NCI-H1092 (cell line): ENCODE measurements at regions not wholly inside any gene's neighbourhood (a gene's known extent, or its start where the extent isn't known, plus 50 kb on each side); places are given as distances from the start of the nearest gene placed in this dataset.
"Not testable (repeated sequence)": the region's sequence is repeated elsewhere in the genome, so short reads cannot be mapped to it uniquely, and the experiment has no call there.

ENCODE experiments used
- DNase-seq: peaks from one replicate; lab custom pipeline; 2025; lab: John Stamatoyannopoulos, UW

DNA sequence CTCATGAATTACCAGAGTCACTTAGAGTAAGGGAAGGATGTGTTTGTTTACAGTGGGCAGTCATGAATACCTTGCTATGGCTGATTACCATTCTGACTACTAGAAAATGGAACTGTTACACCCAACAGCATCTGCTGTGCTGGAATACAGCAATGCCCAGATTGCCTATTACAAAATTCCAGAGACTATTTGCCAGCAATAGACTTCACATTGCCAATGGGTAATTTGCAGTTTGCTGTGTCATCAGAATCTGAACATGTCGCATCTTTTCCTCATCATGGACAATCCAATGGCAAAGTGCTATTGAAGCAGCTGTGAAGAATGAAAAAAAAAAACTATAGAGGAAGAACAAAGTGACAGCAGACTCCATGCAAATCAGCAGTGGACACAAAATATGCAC lies 356.6 kb downstream of the CXXC4 start:
- DNase-seq, result no peak

DNA sequence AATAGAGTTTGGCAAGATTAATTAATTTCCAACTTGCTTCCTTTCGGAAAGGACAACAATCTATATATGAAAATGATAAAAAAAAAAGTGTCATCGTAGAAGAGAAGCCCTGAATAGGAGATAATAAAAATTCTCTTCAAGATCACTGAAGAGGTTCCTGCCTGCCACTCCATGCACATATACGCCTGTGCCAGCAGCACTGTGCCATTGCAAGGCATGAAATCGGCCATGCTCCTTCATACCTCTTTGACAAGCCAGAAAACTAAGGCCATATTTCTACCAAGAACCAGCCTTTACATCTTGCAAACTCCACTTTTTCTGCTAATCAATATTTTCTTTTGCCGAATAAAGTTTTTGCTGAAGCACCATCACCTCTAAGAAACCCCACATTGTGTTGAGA lies 365.5 kb downstream of the CXXC4 start:
- DNase-seq, result no peak

DNA sequence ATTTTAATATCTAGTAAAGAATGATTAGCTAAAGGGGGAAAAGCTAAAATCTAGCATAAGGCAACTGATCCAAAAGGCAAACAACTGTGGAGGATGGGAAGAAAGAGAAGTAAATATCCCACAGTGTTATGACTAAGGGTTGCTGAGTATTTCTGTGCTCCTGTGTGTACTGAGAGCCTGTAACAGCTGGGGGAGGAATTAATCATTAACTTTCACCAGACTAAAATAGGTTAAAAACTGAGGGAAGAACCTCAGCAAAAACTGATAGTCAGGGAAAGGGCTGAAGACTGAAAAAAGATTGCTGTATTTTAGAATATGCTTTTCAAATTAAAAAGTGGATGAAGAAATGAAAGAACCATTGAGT lies 365.9 kb downstream of the CXXC4 start:
- no peak for DNase-seq

DNA sequence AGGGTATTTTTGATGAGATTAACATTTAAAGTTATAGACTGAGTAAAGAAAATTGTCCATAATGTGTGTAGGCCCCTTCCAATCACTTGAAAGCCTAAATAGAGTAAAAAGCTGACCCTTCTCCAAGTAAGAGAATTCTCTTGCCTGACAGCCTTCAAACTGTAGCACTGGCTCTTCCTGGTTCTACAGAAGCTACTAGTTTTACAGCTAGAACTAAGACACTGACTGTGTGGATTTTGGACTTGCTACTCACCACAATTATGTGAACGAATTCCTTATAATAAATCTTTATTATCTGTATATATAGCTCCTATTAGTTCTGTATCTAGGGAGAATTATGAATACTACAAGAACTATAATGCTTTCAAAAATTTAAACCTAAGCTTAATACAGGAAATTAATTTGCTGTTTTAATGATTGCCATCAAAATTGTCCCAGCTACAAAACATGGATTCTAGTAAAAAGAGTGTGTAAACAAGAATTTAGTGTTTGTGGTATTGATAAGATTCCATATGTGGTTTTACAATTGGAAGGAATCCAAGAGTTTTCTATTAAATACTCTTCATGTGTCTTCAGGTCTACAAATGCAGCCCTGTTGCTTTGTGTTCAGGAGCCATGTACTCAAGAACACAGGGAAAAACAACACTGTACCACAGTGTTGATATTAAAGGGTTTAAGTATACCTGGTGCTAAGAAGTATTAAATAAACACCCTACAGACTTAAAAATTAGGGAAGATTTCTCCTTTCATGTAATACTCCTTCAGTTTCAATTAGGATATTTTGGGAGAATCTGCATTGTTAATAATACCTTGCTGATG lies 366.5 kb downstream of the CXXC4 start:
- no peak for DNase-seq

GRCh38 chr4:104123021-104123420 lies 371.7 kb downstream of the CXXC4 start:
- DNase-seq, result no peak

DNA sequence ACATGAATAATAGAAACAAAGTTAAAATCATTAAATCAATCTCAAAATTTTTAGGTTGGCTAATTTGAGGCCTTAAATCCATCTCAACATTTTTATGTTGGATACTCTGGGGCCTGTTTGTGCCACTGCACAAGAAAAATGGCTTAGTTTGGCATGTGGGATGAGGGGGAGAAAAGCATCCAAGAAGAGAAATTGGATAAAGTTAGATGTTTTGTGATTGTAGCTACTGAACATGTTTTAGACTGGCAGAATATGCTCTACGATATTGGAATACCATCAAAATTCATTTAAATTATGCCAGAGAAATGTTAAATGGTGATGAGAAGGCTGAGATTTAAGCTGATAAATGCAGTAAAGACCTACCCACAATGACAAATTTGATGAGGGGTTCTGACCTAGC lies 376.9 kb downstream of the CXXC4 start:
- DNase-seq, result no peak

- DNase-seq, result no peak
Measured at GRCh38 chr4:104113850-104114249, 380.8 kb downstream of the CXXC4 start.

GRCh38 chr4:104099141-104099540 lies 379.4 kb upstream of the TACR3 start:
- DNase-seq, result no peak

GRCh38 chr4:104093247-104093646 lies 373.5 kb upstream of the TACR3 start:
- DNase-seq, result no peak

DNA sequence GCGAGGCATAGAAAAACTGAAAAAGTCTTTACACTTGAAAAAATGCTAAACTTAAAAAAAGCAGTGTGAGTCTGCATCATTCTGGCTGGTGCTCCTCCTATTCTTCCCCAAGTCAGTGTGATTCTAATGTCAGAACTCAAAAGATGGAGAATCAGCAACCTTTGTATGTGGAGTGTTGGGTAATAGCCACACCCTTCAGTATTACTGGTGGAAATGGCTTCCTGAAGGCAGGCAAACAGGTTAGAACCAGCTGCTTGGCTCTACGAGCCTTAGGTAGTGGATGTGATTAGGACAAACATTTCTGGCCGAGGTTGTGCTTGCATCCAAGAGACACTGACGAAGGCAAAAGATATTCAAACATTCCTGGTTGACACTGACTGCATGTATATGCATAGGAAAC lies 353.4 kb upstream of the TACR3 start:
- no peak for DNase-seq

DNA sequence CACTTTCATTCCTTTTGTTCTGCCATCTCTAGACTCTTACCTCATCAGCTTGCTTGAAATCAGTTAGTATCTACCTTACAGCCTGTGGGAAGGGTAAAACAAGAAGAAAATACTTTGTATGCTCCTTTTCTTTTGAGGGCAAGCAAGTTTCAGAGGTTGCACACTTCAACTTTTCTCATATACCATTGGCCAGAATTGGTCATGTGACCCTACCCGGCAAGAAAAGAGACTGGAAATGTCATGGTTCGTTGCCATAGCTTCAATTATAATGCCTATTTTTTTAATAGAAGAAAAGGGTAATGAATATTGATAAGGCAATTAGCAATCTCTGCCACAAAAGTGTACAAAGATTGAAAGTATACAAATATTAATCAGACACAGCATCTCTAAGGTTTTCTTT lies 346.7 kb upstream of the TACR3 start:
- DNase-seq, result no peak

- DNase-seq, result peak; percentile 50
Measured at GRCh38 chr4:104064646-104065577, 345.1 kb upstream of the TACR3 start.

- DNase-seq, result no peak
Measured at GRCh38 chr4:104063341-104063740, 343.6 kb upstream of the TACR3 start.

DNA sequence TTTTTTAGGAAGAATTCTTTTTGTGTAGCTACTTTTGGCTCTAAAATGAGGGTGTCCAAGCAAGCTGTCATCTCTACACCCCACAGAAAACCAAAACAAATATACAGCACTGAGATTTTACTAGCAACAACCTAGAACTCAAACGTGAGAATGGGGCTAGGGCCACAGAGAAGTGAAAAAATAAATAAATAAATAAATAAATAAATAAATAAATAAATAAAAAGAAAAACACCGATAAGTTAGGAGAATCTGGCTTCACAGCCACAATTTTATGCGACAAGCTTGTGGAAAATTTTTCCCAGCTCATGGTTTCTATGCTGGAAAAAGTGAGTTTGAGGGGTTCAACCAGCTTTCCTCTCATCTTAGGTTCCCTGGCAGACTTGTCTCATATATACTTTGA lies 324.6 kb upstream of the TACR3 start:
- DNase-seq, result no peak

DNA sequence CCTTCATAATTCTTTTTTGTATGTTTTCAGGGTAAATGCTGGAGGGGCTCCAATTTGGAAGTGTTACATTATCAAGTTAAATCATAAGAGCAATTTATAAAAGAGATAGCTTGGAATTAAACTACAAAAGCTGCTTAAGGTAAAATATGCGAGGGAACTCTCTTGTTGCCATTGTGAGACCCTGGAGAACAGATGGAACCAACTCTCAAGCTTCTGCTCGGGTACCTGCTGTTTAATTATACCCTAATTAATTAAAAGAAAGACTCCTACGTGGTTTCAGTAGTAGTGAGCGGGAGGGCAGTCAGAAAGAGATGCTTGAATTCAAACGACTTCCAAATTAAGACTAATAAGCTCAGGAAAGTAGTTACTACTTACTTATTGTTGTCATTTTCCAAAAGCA lies 313.1 kb upstream of the TACR3 start:
- no peak for DNase-seq

- no peak for DNase-seq
Measured at GRCh38 chr4:104025251-104025650, 305.5 kb upstream of the TACR3 start.

DNA sequence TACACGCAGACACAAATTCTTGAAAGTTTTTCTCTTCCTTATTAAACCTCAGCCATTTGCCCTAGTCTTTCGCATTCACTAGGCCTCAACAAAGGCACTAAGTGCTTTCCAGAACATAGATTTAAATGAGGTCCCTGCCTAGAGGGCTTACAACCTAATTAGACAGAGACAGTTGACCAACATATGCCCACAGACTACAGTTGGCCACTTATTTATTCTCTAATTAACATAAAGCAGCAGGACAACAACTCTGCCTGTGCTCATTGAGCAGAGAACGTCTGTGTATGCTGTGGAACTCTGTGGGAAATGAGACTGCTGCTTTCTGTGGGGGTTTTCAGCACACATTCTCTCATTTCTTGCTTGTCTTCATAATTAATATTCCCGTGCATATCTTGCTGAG lies 303.0 kb upstream of the TACR3 start:
- no peak for DNase-seq

DNA sequence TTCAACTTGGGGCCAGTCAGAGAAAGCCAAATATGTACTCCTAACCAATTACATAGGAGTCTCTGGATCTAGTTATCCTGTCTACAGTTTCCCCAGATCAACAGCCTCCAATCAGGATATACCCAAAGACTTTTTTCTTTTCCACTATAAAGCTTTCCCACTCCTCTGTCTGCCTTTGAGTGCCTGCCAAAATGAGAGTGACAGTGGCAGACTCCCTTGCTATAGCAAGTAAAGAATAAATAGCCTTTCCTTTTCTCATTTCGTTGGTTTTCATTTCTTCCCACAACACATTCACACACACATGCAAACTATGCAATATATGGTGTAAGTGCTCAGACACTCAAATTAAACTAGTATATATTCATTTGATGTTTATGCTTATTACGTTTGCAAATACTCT lies 302.4 kb upstream of the TACR3 start:
- no peak for DNase-seq

- DNase-seq, result no peak
Measured at GRCh38 chr4:104020641-104021040, 300.9 kb upstream of the TACR3 start.

- no peak for DNase-seq
Measured at GRCh38 chr4:104017213-104017612, 297.4 kb upstream of the TACR3 start.

DNA sequence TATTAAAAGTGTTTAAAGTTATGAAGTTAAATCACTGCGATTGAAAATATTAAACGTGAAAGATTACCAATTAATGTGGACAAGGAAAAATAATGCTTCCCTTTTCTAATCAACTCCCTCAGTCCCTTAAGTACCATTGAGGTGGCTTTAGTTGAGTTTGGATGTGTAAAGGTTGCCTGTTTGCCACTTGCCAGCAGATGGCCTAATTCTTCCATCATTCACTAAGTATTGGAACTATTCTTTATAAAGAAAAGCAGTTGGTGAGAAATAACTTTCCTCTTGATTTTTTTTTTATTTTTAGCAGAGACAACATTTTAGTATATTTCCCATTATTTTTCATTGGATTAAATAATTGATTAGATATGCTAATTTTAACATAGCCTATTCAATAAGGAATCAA lies 295.9 kb upstream of the TACR3 start:
- peak; percentile 11 for DNase-seq

DNA sequence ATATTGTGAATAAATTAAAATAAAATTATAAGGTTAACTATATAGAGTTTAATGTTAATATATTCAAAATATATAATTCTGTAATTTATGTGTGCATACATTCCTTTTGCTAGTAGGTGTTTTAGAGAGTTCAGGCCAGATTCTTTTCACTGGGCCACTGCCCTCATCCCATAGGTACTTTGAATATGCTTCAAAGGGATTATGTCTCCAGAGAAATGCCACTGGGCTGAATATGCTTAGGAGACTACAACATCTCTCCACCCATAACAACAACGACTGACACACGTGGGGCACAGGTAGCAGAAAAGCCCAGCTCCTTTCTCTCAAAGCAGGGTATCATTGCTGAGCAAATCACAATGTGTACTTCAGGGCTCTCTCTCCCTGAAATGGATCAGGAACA lies 290.9 kb upstream of the TACR3 start:
- no peak for DNase-seq

- not testable (repeated sequence) for DNase-seq
Measured at GRCh38 chr4:104002318-104002717, 282.5 kb upstream of the TACR3 start.
